ENCODE measurements at regions not wholly inside any gene's neighbourhood (a gene's known extent, or its start where the extent isn't known, plus 50 kb on each side); places are given as distances from the start of the nearest gene placed in this dataset.
A peak's percentile ranks its signal among the peaks of the same experiment; 100 is the strongest.

- in situ Hi-C loops (cut with HindIII; ENCODE audit: extremely low pct_ligation_motif_present, low pct_unique_long_range_greater_than_20kb): loop anchor here (5.0 to 10.0 kb wide), 2 partner anchors 88 to 165 kb away; no protein-coding TSS in a partner anchor
- WGBS (ENCODE audit: low lambda C conversion rate): 5% methylated on average over 14 of the region's 21 CpGs
- BruUV-seq (replicated peaks): no TSS peak
- ATAC-seq: peak; percentile 87
- Histone ChIP-seq H3K36me3 (replicated peaks in 1 of 2; ENCODE audit: control insufficient read depth in 1 of 2, insufficient read depth in 2 of 2, low read length in 2 of 2) (peaks cover 0 to 9% of the 10 kb centered on the region in 2 experiments; a peak in 2 of 5 replicates), H2AFZ (ENCODE audit: low read length) (no peak overlapping the region), H4K20me1 (ENCODE audit: insufficient read depth, low read length) (peaks cover 2% of the 10 kb centered on the region; the same call in 1 of the 2 replicates), H3K79me2 (ENCODE audit: insufficient read depth, low read length) (peaks cover 94% of the 10 kb centered on the region), H3K4me2 (ENCODE audit: low read depth, low read length) (peak overlapping the region; percentile 98), H3K9me3 (ENCODE audit: low read length) (no peaks in the 10 kb centered on the region), H3K4me1 (ENCODE audit: insufficient read depth, low read length) (peaks cover 74% of the 10 kb centered on the region), H3K27ac (ENCODE audit: extremely low read length, insufficient read depth, low read length) (peak overlapping the region; percentile 98), H3K27me3 (ENCODE audit: control insufficient read depth in 1 of 2, insufficient read depth in 2 of 2, low read length in 2 of 2) (no peaks in the 10 kb centered on the region; a peak in 1 of 5 replicates), H3K9ac (ENCODE audit: insufficient read depth, low read depth, low read length) (peak overlapping the region; percentile 98), H3K4me3 (replicated peaks in 1 of 3; ENCODE audit: insufficient read depth in 1 of 3, low read depth in 2 of 3, low read length in 3 of 3) (peak overlapping the region; percentile 45 to 74 (median 45); a peak in 5 of 6 replicates)
- FAIRE-seq: peak; percentile 97
- ChIA-PET POLR2A (interaction anchor here (0.6 to 12.7 kb wide), 31 partner anchors 10 to 1462 kb away, joined by 3 to 335 read pairs (median 6); partner anchors contain the start of genes SEC14L1 and TNRC6C), CTCF (ENCODE audit: low intra/inter-chr PET ratio, low total read pairs) (no interaction called here)
- intact Hi-C loops (cut with micrococcal nuclease; ENCODE audit: unreplicated experiment): loop anchor here (1.0 to 5.0 kb wide), 5 partner anchors 20 to 165 kb away; no protein-coding TSS in a partner anchor
- DNase-seq (ENCODE audit: low spot score): peak; percentile 100
- TF ChIP-seq ZNF629 (CRISPR knock-in tag; conservative IDR thresholded peaks at IDR 0.05) (peak; percentile 68), RAD21 (CRISPR knock-in tag; IDR thresholded peaks at IDR 0.05) (no peak), MBD4 (IDR thresholded peaks at IDR 0.05; ENCODE audit: borderline replicate concordance, low read length) (no peak), ZNF44 (CRISPR knock-in tag; IDR thresholded peaks at IDR 0.05) (peak; percentile 39; the same call in 1 of the 2 replicates), RFXANK (CRISPR knock-in tag; IDR thresholded peaks at IDR 0.05) (peak; percentile 66; the same call in 1 of the 2 replicates), MLLT10 (CRISPR knock-in tag; IDR thresholded peaks at IDR 0.05) (no peak), ZZZ3 (CRISPR knock-in tag; IDR thresholded peaks at IDR 0.05; ENCODE audit: borderline replicate concordance) (no peak; the same call in 1 of the 2 replicates), REST (IDR thresholded peaks at IDR 0.05; ENCODE audit: borderline replicate concordance in 1 of 2, low read depth in 1 of 2, low read length in 2 of 2) (peak in 1 of 2 experiments; percentile 76; a peak in 2 of 4 replicates), ZNF614 (CRISPR knock-in tag; IDR thresholded peaks at IDR 0.05; ENCODE audit: borderline replicate concordance) (peak; percentile 97; the same call in 1 of the 2 replicates), MED1 (CRISPR knock-in tag; IDR thresholded peaks at IDR 0.05) (peak; percentile 100), PHF5A (CRISPR knock-in tag; IDR thresholded peaks at IDR 0.05; ENCODE audit: low read depth, unreplicated experiment) (peak; percentile 99), FOSL2 (CRISPR knock-in tag; IDR thresholded peaks at IDR 0.05) (peak; percentile 94), DNMT3B (CRISPR knock-in tag; conservative IDR thresholded peaks at IDR 0.05) (peak; percentile 94; the same call in 1 of the 2 replicates), MTERF4 (CRISPR knock-in tag; IDR thresholded peaks at IDR 0.05) (peak; percentile 47), ZBTB10 (CRISPR knock-in tag; IDR thresholded peaks at IDR 0.05; ENCODE audit: borderline replicate concordance) (peak; percentile 93; the same call in 1 of the 2 replicates), SRSF9 (IDR thresholded peaks at IDR 0.05; ENCODE audit: borderline replicate concordance, insufficient read depth, low read depth, low read length, poor library complexity, severe bottlenecking) (no peak)
Measured at GRCh38 chr17:77286641-77287431, 146.1 kb downstream of the SEC14L1 start.

Data from HepG2 (cell line).